ENCODE measurements at regions not wholly inside any gene's neighbourhood (a gene's known extent, or its start where the extent isn't known, plus 50 kb on each side); places are given as distances from the start of the nearest gene placed in this dataset.

GRCh38 chr18:56165601-56166355 lies 472.6 kb downstream of the TXNL1 start:
- no peak for DNase-seq

- DNase-seq, result peak; percentile 25
These were observed 475.8 kb downstream of the TXNL1 start for GRCh38 chr18:56162311-56163265.

- DNase-seq, result no peak
These were observed 476.7 kb downstream of the TXNL1 start for GRCh38 chr18:56161566-56162260.

- no peak for DNase-seq
These were observed 479.7 kb downstream of the TXNL1 start for GRCh38 chr18:56158676-56159075.

GRCh38 chr18:56157541-56157940 lies 480.9 kb downstream of the TXNL1 start:
- DNase-seq, result no peak

GRCh38 chr18:56152551-56153310 lies 485.7 kb downstream of the TXNL1 start:
- DNase-seq, result no peak

- no peak for DNase-seq
These were observed 490.0 kb downstream of the TXNL1 start for GRCh38 chr18:56148373-56148772.

- no peak for DNase-seq
These were observed 491.8 kb downstream of the TXNL1 start for GRCh38 chr18:56146565-56146964.

GRCh38 chr18:56142001-56142400 lies 496.4 kb downstream of the TXNL1 start:
- DNase-seq, result no peak

GRCh38 chr18:56139792-56140254 lies 498.6 kb downstream of the TXNL1 start:
- no peak for DNase-seq

- no peak for DNase-seq
These were observed 499.0 kb downstream of the TXNL1 start for GRCh38 chr18:56139372-56139771.

- no peak for DNase-seq
These were observed 502.3 kb downstream of the TXNL1 start for GRCh38 chr18:56136105-56136504.

GRCh38 chr18:56130481-56130880 lies 507.9 kb downstream of the TXNL1 start:
- peak; percentile 57 for DNase-seq

GRCh38 chr18:56128153-56128791 lies 510.1 kb downstream of the TXNL1 start:
- no peak for DNase-seq

- DNase-seq, result peak; percentile 27
These were observed 510.9 kb downstream of the TXNL1 start for GRCh38 chr18:56127322-56128099.

- no peak for DNase-seq
These were observed 514.2 kb downstream of the TXNL1 start for GRCh38 chr18:56124186-56124585.

GRCh38 chr18:56121669-56122068 lies 516.7 kb downstream of the TXNL1 start:
- no peak for DNase-seq

- no peak for DNase-seq
These were observed 517.6 kb downstream of the TXNL1 start for GRCh38 chr18:56120782-56121181.

- peak; percentile 56 for DNase-seq
These were observed 518.7 kb downstream of the TXNL1 start for GRCh38 chr18:56119681-56120080.

GRCh38 chr18:56118422-56118821 lies 520.0 kb downstream of the TXNL1 start:
- DNase-seq, result no peak
